Neural progenitor cell (in vitro differentiated cells): ENCODE measurements at regions not wholly inside any gene's neighbourhood (a gene's known extent, or its start where the extent isn't known, plus 50 kb on each side); places are given as distances from the start of the nearest gene placed in this dataset.

Source experiments
- EZH2 ChIP-seq: fragments of 200-600 bp; sonication (generic); IDR thresholded peaks from 2 replicates; pipeline ENCODE4 v1.6.1; 2017; ENCODE audit warnings: antibody characterized with exemption, mild to moderate bottlenecking, moderate library complexity
- EZH2phosphoT487 ChIP-seq: fragments of 200-600 bp; sonication (generic); IDR thresholded peaks from 2 replicates; pipeline ENCODE4 v1.6.1; 2017; ENCODE audit warnings: antibody characterized with exemption
- TF ChIP-seq, protein P1 (sequence below): fragments of 200-600 bp; sonication (generic); IDR thresholded peaks from 2 replicates; pipeline ENCODE4 v1.5.1; 2017; ENCODE audit warnings: antibody characterized with exemption, mild to moderate bottlenecking

DNA sequence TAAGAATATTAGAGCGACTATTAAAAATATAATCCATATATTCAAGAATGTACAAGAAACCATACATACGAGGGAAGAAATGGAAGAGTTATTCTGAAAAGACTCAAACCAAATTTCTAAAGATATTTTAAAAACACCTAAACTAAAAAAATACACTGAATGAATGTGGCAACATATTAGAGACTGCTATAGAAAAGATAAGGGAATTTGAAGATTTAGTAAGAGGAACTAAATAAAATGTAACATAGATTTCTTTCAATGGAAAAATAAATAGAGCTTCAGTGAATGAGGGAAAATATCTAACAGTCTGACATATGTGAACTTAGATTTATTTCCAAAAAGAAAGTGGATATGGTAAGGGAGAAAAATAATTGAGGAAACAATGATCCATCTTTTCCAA is 194.9 kb upstream of the STXBP5 start:
- TF ChIP-seq, protein P1, sequence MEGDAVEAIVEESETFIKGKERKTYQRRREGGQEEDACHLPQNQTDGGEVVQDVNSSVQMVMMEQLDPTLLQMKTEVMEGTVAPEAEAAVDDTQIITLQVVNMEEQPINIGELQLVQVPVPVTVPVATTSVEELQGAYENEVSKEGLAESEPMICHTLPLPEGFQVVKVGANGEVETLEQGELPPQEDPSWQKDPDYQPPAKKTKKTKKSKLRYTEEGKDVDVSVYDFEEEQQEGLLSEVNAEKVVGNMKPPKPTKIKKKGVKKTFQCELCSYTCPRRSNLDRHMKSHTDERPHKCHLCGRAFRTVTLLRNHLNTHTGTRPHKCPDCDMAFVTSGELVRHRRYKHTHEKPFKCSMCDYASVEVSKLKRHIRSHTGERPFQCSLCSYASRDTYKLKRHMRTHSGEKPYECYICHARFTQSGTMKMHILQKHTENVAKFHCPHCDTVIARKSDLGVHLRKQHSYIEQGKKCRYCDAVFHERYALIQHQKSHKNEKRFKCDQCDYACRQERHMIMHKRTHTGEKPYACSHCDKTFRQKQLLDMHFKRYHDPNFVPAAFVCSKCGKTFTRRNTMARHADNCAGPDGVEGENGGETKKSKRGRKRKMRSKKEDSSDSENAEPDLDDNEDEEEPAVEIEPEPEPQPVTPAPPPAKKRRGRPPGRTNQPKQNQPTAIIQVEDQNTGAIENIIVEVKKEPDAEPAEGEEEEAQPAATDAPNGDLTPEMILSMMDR: no peak
- no peak for TF ChIP-seq EZH2
- no peak for TF ChIP-seq EZH2phosphoT487
